ENCODE measurements at regions not wholly inside any gene's neighbourhood (a gene's known extent, or its start where the extent isn't known, plus 50 kb on each side); places are given as distances from the start of the nearest gene placed in this dataset.

GRCh38 chr5:56549096-56549886 lies 266.1 kb upstream of the MAP3K1 start:
- TF ChIP-seq CTCF (IDR thresholded peaks at IDR 0.05 in 4 of 5, conservative IDR thresholded peaks at IDR 0.05 in 1 of 5), result no peak
- TF ChIP-seq POLR2A (IDR thresholded peaks at IDR 0.05), result no peak

All from gastrocnemius medialis (tissue), 4 donors.